ENCODE measurements at regions not wholly inside any gene's neighbourhood (a gene's known extent, or its start where the extent isn't known, plus 50 kb on each side); places are given as distances from the start of the nearest gene placed in this dataset.

DNA sequence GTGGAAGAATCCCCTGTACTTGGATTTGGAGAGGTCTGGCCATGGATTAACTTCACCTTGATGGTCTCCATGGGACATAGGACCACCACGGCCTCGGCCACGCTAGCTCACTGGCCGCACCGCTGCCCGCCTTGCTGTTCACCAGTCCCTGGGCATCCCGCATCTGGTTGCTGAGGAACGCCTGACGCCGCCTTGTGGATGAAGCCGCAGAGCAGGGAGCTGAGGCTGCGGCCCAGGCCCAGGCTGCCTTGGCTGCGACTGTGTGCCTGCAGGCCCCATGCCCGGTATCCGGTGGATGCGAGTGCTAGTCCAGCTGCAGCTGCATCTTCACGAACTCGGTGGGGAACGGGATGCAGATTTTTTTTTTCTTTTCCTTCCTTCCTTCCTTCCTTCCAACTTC is 1407.1 kb downstream of the UQCRFS1 start:
- intact Hi-C loops (cut with micrococcal nuclease) (no loop called here), dilution Hi-C loops (cut with MboI; ENCODE audit: extremely low pct_ligation_motif_present, low sequenced_read_pairs) (no loop called here)
- H3K27ac ChIP-seq (ENCODE audit: insufficient read depth, low read depth, low read length) = no peak overlapping the region
- FAIRE-seq (no peak), DNase-seq (ENCODE audit: low read depth, low spot score) (no peak)
- no peaks in the 10 kb centered on the region for H3K9me3 ChIP-seq (replicated peaks; ENCODE audit: control insufficient read depth, insufficient read depth, low read length)
- no TSS peak for BruUV-seq (replicated peaks)
- no peaks in the 10 kb centered on the region for H3K36me3 ChIP-seq (ENCODE audit: control insufficient read depth in 2 of 2, extremely low read depth in 1 of 2, insufficient read depth in 2 of 2, low read length in 2 of 2)
- TF ChIP-seq CTCF (IDR thresholded peaks at IDR 0.05; ENCODE audit: extremely low read depth in 1 of 2, insufficient read depth in 1 of 2, low read depth in 1 of 2, low read length in 2 of 2) = no peak
- TF ChIP-seq MYC (IDR thresholded peaks at IDR 0.05; ENCODE audit: low read depth, low read length) = no peak
- TF ChIP-seq GATA2 (IDR thresholded peaks at IDR 0.05; ENCODE audit: insufficient read depth, insufficient read length, low read depth, low read length) = no peak
- no peak for TF ChIP-seq POLR2A (IDR thresholded peaks at IDR 0.05; ENCODE audit: low read depth, low read length)
- TF ChIP-seq, protein P1, sequence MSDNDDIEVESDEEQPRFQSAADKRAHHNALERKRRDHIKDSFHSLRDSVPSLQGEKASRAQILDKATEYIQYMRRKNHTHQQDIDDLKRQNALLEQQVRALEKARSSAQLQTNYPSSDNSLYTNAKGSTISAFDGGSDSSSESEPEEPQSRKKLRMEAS (IDR thresholded peaks at IDR 0.05; ENCODE audit: insufficient read depth, insufficient read length) = no peak
- TF ChIP-seq JUN (IDR thresholded peaks at IDR 0.05; ENCODE audit: borderline replicate concordance, insufficient read depth, insufficient read length, low read depth) = no peak
- TF ChIP-seq FOS (IDR thresholded peaks at IDR 0.05; ENCODE audit: borderline replicate concordance, insufficient read depth, low read length) = no peak
- no peak for TF ChIP-seq EZH2 (IDR thresholded peaks at IDR 0.05; ENCODE audit: borderline replicate concordance, low read depth, low read length, severe bottlenecking)
- TF ChIP-seq POLR2AphosphoS5 (IDR thresholded peaks at IDR 0.05; ENCODE audit: insufficient read depth, low read depth, low read length) = no peak
- H4K20me1 ChIP-seq (replicated peaks; ENCODE audit: control insufficient read depth, extremely low read depth, insufficient read depth, low read length) = no peaks in the 10 kb centered on the region
- H3K9me1 ChIP-seq (replicated peaks; ENCODE audit: control insufficient read depth, extremely low read depth, insufficient read depth, low read length) = no peaks in the 10 kb centered on the region
- H3K4me1 ChIP-seq (ENCODE audit: control insufficient read depth, extremely low read depth, insufficient read depth, low read length) = no peaks in the 10 kb centered on the region
- H3K9ac ChIP-seq (replicated peaks; ENCODE audit: extremely low read depth, insufficient read depth, low read length) = no peak overlapping the region
- H3K27me3 ChIP-seq (ENCODE audit: control insufficient read depth in 2 of 2, insufficient read depth in 2 of 2, low read length in 2 of 2) = no peaks in the 10 kb centered on the region
- ChIA-PET CTCF (no interaction called here), POLR2A (interaction anchor here (1.2 kb wide), 1 partner anchor 13 kb away, joined by 3 read pairs; no protein-coding TSS in a partner anchor)
- H3K4me3 ChIP-seq (replicated peaks in 1 of 3; ENCODE audit: insufficient read depth in 1 of 3, low read depth in 1 of 3, low read length in 3 of 3) = no peak overlapping the region
- H2AFZ ChIP-seq (ENCODE audit: low read depth, low read length) = no peak overlapping the region
- H3K4me2 ChIP-seq (ENCODE audit: insufficient read depth, low read length) = no peak overlapping the region
- H3K79me2 ChIP-seq (ENCODE audit: control insufficient read depth, insufficient read depth, low read length) = no peaks in the 10 kb centered on the region

Measured in endothelial cell of umbilical vein (primary cell).